Hematopoietic multipotent progenitor cell (in vitro differentiated cells): ENCODE measurements at regions not wholly inside any gene's neighbourhood (a gene's known extent, or its start where the extent isn't known, plus 50 kb on each side); places are given as distances from the start of the nearest gene placed in this dataset.

Source experiments
- DNase-seq, 3 donors: peaks; one replicate each; pipeline ENCODE4 v3.0.0-alpha.2; 2011 to 2015; ENCODE audit warnings: low read depth in 2 of 3, low spot score in 2 of 3

- no peak for DNase-seq
Observed at GRCh38 chr2:118791483-118791882, 56.0 kb downstream of the EN1 start.

DNA sequence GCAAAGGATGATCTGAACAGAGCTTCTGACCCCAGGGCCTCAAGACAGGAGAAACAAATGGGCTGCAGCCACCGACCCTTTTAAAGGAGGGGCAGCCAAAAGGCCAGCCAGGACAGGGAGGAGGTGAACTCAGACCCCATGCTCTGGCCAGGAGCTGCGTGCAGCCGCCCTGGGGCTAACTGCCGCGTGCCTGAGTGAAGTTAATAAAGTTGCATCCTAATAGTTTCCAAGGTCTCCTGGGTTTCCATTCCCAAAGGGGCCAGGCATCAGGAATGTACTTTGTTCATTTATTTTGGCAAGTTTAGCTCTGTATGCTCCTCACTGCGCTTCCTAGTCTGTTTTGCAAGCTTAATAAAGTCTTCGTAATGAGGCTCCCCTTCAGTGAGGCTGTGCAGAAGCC, 60.7 kb downstream of the EN1 start:
- DNase-seq = no peak

- no peak for DNase-seq
Observed at GRCh38 chr2:118784860-118785259, 62.6 kb downstream of the EN1 start.

- no peak for DNase-seq
Observed at GRCh38 chr2:118779362-118779761, 68.1 kb downstream of the EN1 start.

DNA sequence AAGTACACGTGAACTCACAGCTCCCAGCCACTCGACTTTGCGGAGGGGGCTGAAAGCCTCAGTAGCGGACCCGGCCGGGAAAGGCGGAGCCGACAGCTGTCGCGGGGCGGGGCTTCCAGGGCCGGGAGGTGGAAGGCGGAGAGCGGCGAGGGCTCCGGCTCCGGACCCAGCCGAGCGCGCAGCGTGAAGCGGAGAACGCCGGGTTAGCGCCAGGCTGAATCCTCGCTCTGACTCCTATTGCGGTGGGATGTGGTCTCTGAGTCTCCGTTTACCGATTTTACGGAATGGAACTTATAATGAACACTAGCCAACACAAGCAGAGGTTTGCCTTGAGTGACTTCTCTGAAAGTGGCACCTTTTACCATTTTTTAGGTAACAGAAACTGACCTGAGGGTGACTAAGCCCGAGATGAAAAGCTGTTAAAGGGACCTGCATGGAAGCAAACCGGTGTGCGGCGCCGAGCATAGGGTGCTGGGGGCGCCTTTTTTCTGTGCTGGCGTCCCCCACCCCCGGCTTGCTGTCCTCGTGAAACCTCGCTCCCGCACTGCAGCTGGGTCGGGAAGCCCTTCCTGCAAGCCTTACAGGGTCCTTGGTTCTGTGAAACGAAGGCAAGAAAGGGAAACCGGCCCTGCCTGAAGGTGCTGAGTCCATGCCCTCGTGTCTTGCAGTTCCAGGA, 72.9 kb downstream of the EN1 start:
- peak in 1 of 3 donors; percentile 10 for DNase-seq

DNA sequence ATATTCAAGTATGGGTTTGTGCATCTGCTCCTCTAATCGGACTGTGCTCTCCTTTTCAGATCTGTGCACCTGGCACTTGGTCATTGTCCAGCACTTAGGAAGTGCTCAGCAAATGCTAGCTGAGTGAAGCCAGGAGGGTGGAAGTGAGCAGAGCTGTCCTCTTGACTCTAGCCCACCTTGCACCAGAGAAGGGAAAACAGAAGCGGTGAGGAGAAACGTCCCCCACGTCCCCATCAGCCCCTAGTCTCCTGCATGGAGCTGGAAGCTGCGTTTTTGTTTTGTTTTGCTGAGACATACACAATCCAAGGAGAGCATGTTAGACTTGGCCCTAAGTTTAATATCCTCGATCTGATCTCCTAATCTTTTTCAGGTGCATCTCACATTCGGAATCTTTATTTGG, 73.6 kb downstream of the EN1 start:
- DNase-seq = no peak

DNA sequence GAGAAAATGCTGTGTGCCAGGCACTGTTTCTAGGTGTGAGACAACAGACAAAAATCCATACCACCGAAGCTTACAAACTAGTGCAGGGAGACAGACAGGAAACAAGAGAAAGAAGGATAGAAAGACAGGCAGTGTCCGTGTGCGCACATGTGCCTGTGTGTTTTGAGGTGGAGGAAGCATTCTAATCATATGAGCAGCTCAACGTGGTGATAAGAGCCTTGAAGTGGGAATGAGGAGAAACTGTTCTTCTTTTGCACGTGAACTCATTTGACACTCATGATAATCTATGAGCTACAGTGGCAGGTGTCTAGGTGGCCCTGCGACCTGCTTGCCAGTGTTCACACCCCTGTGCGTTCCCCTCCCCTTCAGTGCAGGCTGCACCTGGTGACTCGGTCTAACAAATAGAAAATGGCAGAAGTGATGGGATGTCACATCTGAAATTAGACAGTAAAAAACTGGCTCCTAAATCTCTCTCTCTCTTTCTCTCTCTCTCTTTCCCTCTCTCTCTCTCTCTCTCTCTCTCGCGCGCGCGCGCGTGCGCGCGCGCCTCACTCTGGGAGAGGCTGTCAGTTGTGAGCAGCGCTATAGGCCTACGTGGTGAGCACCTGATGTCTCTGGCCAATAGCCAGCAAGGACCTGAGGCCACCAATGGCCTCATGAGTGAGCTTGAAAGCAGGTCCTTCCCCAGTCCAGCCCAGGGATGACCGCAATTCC, 74.8 kb downstream of the EN1 start:
- DNase-seq = no peak

DNA sequence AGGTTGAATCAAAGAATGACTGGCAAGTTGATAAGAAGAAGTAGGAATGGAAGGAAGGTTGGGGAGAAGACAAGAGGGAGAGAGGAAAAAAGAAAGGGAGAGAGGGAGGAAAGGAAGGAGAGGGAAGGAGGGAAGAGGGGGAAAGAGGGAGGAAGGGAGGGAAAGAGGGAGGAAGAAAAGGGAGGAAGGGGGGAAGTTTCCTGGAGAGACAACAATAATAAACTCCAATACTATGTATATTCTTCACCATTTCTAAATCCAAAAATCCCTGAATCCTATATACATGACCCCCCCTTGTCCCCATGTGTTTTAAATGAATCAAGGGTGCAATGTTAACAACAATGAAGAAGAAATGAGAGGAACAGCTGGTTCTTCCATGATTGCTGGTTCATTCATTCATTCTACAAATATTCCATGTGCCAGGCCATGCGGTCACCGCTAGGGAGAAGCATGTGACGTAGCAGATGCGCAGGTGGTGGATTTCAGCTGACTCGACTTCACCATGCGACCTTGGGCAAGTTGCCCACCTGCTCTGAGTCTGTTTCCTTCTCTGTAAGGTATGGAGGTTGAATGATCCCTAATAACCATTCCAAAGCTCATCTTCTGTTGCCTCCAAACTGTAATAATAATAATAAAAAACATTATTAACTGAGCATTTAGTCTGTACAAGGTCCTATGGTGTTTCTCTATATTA, 77.6 kb downstream of the EN1 start:
- DNase-seq = no peak

GRCh38 chr2:118766871-118767270, 80.6 kb downstream of the EN1 start:
- DNase-seq = no peak

- DNase-seq = no peak
Observed at GRCh38 chr2:118764855-118765254, 82.6 kb downstream of the EN1 start.

- DNase-seq = no peak
Observed at GRCh38 chr2:118763797-118764196, 83.7 kb downstream of the EN1 start.

DNA sequence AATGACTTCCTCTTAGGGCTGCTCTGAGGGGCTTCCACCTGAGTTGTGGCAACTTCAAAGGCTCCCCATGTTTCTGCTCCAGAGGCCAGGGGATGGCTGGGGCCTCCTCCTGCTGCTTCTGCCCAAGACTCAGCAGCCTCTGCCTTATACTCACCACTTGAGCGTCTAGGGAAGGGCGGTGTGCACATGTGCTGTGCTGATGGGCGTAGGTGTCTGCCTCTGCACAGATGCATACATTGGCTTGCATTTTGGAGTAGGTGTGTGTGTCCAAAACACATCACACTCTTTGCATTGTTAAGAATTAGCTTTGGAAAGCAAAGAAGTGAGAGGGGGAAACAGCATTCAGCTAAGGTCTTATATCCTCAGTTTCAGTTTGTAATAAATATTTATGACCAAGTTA, 85.2 kb downstream of the EN1 start:
- no peak for DNase-seq

DNA sequence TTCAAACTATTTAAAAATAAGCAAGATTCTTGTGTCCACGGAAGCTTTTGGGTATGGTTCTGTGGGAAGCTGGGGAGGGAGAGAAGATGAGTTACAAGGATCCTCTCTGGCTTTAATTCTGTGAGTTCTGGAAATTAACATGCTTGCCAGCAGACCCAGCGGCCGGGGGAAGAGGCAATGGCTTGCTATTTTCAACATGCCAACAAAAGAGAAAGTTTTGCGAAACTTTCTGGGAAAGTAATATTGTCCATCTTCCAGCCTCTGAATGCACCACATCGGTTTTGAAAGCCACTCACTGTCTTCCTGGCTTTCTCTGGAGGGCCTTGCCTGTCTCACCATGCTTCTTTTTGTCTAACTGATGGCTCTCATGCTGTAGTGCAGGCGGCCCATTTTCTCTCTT, 85.7 kb downstream of the EN1 start:
- DNase-seq = no peak

DNA sequence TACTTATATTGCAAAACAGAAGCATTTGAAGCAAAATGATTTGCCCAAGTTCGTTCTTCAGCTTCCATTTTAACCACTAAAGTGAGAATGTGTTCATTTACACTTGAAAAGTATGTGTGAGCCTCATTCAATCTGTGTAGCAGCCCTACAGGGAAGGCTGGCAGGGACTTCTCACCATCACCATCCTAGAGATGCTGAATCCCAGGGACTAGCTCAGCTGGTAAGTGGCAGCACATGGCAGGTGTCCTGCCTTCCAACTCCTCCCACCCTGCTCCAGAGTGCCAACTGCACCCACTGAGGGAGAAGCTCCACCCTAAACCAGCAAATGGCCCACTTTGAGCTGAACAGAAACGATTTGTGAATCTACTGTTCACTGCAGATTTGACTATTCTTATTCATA, 91.5 kb downstream of the EN1 start:
- DNase-seq = no peak

DNA sequence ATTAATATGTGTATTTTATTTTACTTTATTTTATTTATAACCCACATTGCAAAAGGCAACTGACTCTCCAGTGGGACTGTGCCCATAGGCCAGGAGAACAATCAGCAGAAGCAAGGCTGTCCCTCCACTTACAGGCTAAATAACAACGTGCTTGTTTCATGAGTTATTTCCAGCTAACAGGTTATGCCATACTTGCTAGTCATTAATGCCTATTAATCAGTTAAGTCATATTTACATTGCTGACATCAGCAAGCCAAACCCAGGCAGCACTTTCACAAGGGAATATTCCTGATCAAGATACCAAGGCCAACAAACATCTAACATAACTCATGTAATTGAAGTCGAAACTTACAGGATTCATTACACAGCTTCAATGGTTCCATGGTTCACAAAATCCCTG, 92.1 kb downstream of the EN1 start:
- DNase-seq = no peak

- DNase-seq = no peak
Observed at GRCh38 chr2:118752762-118753429, 94.6 kb downstream of the EN1 start.

DNA sequence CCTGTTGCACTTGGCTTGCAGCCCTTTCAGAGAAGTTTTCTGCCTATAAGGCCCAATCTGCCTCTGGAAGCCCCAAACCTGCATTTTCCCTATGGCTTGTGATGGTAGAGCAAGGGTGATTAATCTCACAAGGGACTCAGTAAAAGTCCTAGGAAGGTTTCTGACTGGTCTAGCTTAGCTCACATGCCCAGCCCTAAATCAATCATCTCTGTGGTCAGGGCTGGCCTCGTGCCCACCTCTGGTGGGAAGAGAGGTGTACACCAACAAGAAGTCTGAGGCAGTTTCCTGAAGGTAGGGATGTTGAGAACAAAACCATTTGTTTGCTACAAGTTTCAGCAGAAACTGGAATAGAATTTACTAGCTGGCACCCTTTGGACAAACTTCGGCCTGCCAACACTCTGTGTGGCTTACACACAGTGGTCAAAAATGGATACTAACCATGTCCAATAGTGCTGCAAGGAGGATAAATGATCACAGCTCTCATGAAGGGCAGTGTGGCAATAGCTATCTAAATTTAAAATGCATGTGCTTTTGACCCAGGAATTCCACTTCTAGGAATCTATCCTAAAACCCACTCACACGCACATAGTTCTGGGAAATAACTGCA, 96.4 kb downstream of the EN1 start:
- DNase-seq = no peak

- DNase-seq = no peak
Observed at GRCh38 chr2:118748245-118748885, 99.1 kb downstream of the EN1 start.

DNA sequence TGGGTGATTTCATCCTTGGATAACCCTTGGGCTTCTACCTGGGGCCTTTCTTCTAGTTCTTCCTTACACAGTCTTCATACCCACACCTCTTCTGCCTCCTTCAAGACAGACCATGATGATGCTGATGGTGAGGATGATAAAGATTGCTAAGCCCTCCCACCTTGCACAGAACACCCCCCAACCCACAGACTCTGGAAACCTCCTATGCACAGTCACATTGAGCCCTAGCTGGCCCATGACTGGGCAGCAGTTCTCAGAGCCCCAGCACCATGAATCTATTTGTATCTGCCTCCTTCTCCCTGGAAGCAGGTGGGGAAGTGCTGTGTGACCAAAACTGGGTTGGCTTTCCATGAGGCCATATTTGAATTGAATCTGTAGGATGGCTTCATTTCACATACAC, 99.8 kb downstream of the EN1 start:
- no peak for DNase-seq

DNA sequence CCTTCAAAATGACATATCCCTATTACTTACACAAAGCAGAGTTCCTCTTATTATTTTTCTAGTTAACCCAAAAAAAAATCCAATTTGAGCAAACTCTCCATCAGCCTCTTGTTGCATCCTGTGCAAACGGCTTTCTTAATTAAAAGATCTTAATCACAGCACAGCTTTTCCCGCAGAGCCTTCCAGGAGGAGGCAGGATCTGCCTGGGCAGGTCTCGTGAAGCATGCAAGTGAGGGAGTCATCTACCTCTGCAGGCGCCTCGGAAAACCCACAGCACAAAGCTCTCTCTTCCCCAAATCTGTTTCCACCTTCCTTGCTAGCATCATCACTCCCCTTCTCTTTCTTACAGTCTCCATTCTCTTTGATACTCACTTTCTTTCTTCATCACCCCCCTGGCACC, 100.4 kb downstream of the EN1 start:
- DNase-seq = no peak
